HCT116 (cell line): ENCODE measurements at regions not wholly inside any gene's neighbourhood (a gene's known extent, or its start where the extent isn't known, plus 50 kb on each side); places are given as distances from the start of the nearest gene placed in this dataset.

ENCODE experiments used
- ATAC-seq: fragments of 200-7000 bp; cut with Tn5 transposase; 2 replicates; pipeline ENCODE4 v1.9.1; 2020; ENCODE audit warnings: mild to moderate bottlenecking, moderate library complexity
- BruUV-seq: library from RNA; stranded (reverse); fragments of 400-500 nt; replicated peaks from 2 replicates; lab custom pipeline; 2021; lab: Mats Ljungman, UMichigan
- CTCF ChIA-PET: fragments of 300-600 bp; sonication (Branson Sonifier 250); formaldehyde crosslinking; loops from one replicate; lab custom pipeline; 2021; ENCODE audit warnings: antibody characterized with exemption; lab: Charles Lee
- POLR2A ChIA-PET: fragments of 300-600, 350-600 bp; sonication (Branson Sonifier 250); formaldehyde crosslinking; loops from one replicate; lab custom pipeline; 2021; ENCODE audit warnings: antibody characterized with exemption; lab: Charles Lee
- RAD21 ChIA-PET, 2 experiments: fragments of 300-600 bp; sonication (Branson Sonifier 250); formaldehyde crosslinking; loops; one replicate each; lab custom pipeline; 2023; ENCODE audit warnings: low total read pairs in 2 of 2; ENCODE audit not compliant: uncharacterized antibody in 2 of 2, unreplicated experiment in 2 of 2, low non-redundant PET in 1 of 2; lab: Charles Lee
- DNase-seq: peaks from one replicate; pipeline ENCODE4 v3.0.0-alpha.2; 2010; ENCODE audit warnings: low read depth, low spot score
- H2AFZ ChIP-seq: fragments of 200-600 bp; shearing (Covaris generic), sonication (generic); 2 replicates; pipeline ENCODE4 v1.6.1; 2017; ENCODE audit warnings: low read depth, mixed run types, mixed read lengths, antibody characterized with exemption, low read length; ENCODE audit not compliant: poor library complexity, severe bottlenecking
- H3K27ac ChIP-seq: 2 replicates; pipeline ENCODE4 v1.5.1; 2012; ENCODE audit warnings: low read depth, low read length
- H3K27me3 ChIP-seq: fragments of 200-600 bp; sonication (generic); 2 replicates; pipeline ENCODE4 v1.6.1; 2016; ENCODE audit warnings: mixed run types, low read length, mixed read lengths; ENCODE audit not compliant: insufficient read depth
- H3K36me3 ChIP-seq, 2 experiments: fragments of 200-500 bp in 1 of 2; fragments of 200-600 bp in 1 of 2; sonication (Bioruptor generic) in 1 of 2; sonication (generic) in 1 of 2; 2 replicates each; pipeline versions ENCODE4 v1.5.1 to v1.6.1; 2014 to 2016; ENCODE audit warnings: low read length in 2 of 2, inconsistent platforms in 1 of 2, mixed read lengths in 1 of 2, mixed run types in 1 of 2; ENCODE audit not compliant: insufficient read depth in 2 of 2, control insufficient read depth in 1 of 2
- H3K4me1 ChIP-seq, 2 experiments: fragments of 200-600 bp in 1 of 2; sonication (generic) in 1 of 2; 2 replicates each; pipeline versions ENCODE4 v1.5.1 to v1.6.1; 2012 to 2017; ENCODE audit warnings: low read length in 2 of 2, inconsistent platforms in 1 of 2, mild to moderate bottlenecking in 1 of 2, mixed read lengths in 1 of 2, mixed run types in 1 of 2, moderate library complexity in 1 of 2; ENCODE audit not compliant: insufficient read depth in 2 of 2, control insufficient read depth in 1 of 2
- H3K4me2 ChIP-seq: fragments of 200-600 bp; sonication (generic); 2 replicates; pipeline ENCODE4 v1.6.1; 2017; ENCODE audit warnings: mixed run types, low read length, mixed read lengths
- H3K4me3 ChIP-seq, 2 experiments: fragments of 200-600 bp in 1 of 2; sonication (generic) in 1 of 2; replicated peaks in 1 of 2; 2 replicates each; pipeline ENCODE4 v1.5.1; 2011 to 2016; ENCODE audit warnings: low read length in 2 of 2, control low read depth in 1 of 2, low read depth in 1 of 2, mild to moderate bottlenecking in 1 of 2, mixed read lengths in 1 of 2, mixed run types in 1 of 2
- H3K79me2 ChIP-seq: fragments of 200-600 bp; sonication (generic); 2 replicates; pipeline ENCODE4 v1.6.1; 2017; ENCODE audit warnings: mild to moderate bottlenecking, mixed run types, low read length, moderate library complexity, mixed read lengths; ENCODE audit not compliant: insufficient read depth
- H3K9ac ChIP-seq: fragments of 200-600 bp; sonication (generic); 2 replicates; pipeline ENCODE4 v1.6.1; 2016; ENCODE audit warnings: low read length, mixed read lengths
- H3K9me2 ChIP-seq: fragments of 200-600 bp; sonication (generic), shearing (Covaris generic); 2 replicates; pipeline ENCODE4 v1.6.1; 2017; ENCODE audit warnings: mixed run types, mild to moderate bottlenecking, moderate library complexity; ENCODE audit not compliant: insufficient read depth
- H3K9me3 ChIP-seq, 2 experiments: fragments of 200-500 bp in 1 of 2; fragments of 200-600 bp in 1 of 2; sonication (Bioruptor generic) in 1 of 2; sonication (generic) in 1 of 2; 2 replicates each; pipeline ENCODE4 v1.6.1; 2014 to 2017; ENCODE audit warnings: low read length in 2 of 2, mixed read lengths in 2 of 2, inconsistent platforms in 1 of 2, low read depth in 1 of 2, mild to moderate bottlenecking in 1 of 2, mixed run types in 1 of 2, moderate library complexity in 1 of 2; ENCODE audit not compliant: control insufficient read depth in 1 of 2, insufficient read depth in 1 of 2
- H4K20me1 ChIP-seq: fragments of 200-600 bp; sonication (generic), shearing (Covaris generic); 2 replicates; pipeline ENCODE4 v1.6.1; 2017; ENCODE audit warnings: mixed run types, mild to moderate bottlenecking, moderate library complexity; ENCODE audit not compliant: insufficient read depth
- CBX3 ChIP-seq: IDR thresholded peaks from 2 replicates; pipeline ENCODE4 v1.6.1; 2012; ENCODE audit warnings: low read depth
- CTCF ChIP-seq, 3 experiments: fragments of 200-600 bp in 1 of 3; sonication (generic) in 1 of 3; IDR thresholded peaks in 2 of 3; conservative IDR thresholded peaks in 1 of 3; 2 replicates each; pipeline ENCODE4 v1.5.1; 2012 to 2017; ENCODE audit warnings: low read depth in 2 of 3, low read length in 2 of 3, antibody characterized with exemption in 1 of 3, borderline replicate concordance in 1 of 3, control low read depth in 1 of 3, mild to moderate bottlenecking in 1 of 3, mixed read lengths in 1 of 3, mixed run types in 1 of 3, moderate library complexity in 1 of 3; ENCODE audit not compliant: insufficient read depth in 1 of 3
- EGR1 ChIP-seq: IDR thresholded peaks from 2 replicates; pipeline ENCODE4 v1.6.1; 2012; ENCODE audit warnings: low read depth
- ELF1 ChIP-seq: IDR thresholded peaks from 2 replicates; pipeline ENCODE4 v1.6.1; 2012; ENCODE audit warnings: low read depth, borderline replicate concordance
- EZH2 ChIP-seq: fragments of 200-600 bp; sonication (generic); IDR thresholded peaks from 2 replicates; pipeline ENCODE4 v1.6.1; 2017; ENCODE audit warnings: antibody characterized with exemption, mixed run types
- FOSL1 ChIP-seq: IDR thresholded peaks from 2 replicates; pipeline ENCODE4 v1.6.1; 2012; ENCODE audit warnings: low read depth
- JUND ChIP-seq: IDR thresholded peaks from 2 replicates; pipeline ENCODE4 v1.6.1; 2012
- POLR2A ChIP-seq: IDR thresholded peaks from 2 replicates; pipeline ENCODE4 v1.7.0; 2011; ENCODE audit warnings: borderline replicate concordance; ENCODE audit not compliant: insufficient read depth, insufficient read length; ENCODE audit errors: extremely low read depth
- POLR2AphosphoS5 ChIP-seq: IDR thresholded peaks from 2 replicates; pipeline ENCODE4 v1.6.1; 2011; ENCODE audit warnings: mild to moderate bottlenecking, low read depth, low read length, moderate library complexity
- RAD21 ChIP-seq: IDR thresholded peaks from 2 replicates; pipeline ENCODE4 v1.6.1; 2012; ENCODE audit warnings: low read depth, mild to moderate bottlenecking
- REST ChIP-seq: IDR thresholded peaks from 2 replicates; pipeline ENCODE4 v1.6.1; 2012; ENCODE audit warnings: low read depth
- SIN3A ChIP-seq: IDR thresholded peaks from 2 replicates; pipeline ENCODE4 v1.6.1; 2012; ENCODE audit warnings: low read depth
- SP1 ChIP-seq: IDR thresholded peaks from 2 replicates; pipeline ENCODE4 v1.6.1; 2012; ENCODE audit warnings: low read depth
- SRF ChIP-seq: IDR thresholded peaks from 2 replicates; pipeline ENCODE4 v1.6.1; 2012; ENCODE audit warnings: low read depth
- YY1 ChIP-seq: IDR thresholded peaks from 2 replicates; pipeline ENCODE4 v1.6.1; 2011; ENCODE audit warnings: low read length, low read depth, moderate library complexity, mild to moderate bottlenecking; ENCODE audit not compliant: insufficient replicate concordance; ENCODE audit errors: extremely low read depth
- ZFX ChIP-seq: fragments of 450-650 bp; IDR thresholded peaks from 2 replicates; pipeline ENCODE4 v1.6.1; 2017
- intact Hi-C: fragments of 100-400 bp; cut with micrococcal nuclease; formaldehyde crosslinking; loops from 2 replicates; pipeline ENCODE4 v1.10.0; 2022
- TF ChIP-seq, protein P1 (sequence below): IDR thresholded peaks from 2 replicates; pipeline ENCODE4 v1.6.1; 2012

GRCh38 chr16:86886651-86887050, 308.3 kb downstream of the FOXL1 start:
- DNase-seq: no peak
- H3K4me3 ChIP-seq: no peak overlapping the region
- no peak for ATAC-seq
- POLR2A ChIA-PET: no interaction called here
- H4K20me1 ChIP-seq: no peaks in the 10 kb centered on the region
- no peak overlapping the region for H3K4me2 ChIP-seq
- CTCF ChIA-PET: no interaction called here
- no peaks in the 10 kb centered on the region for H3K79me2 ChIP-seq
- H2AFZ ChIP-seq: no peak overlapping the region
- H3K27me3 ChIP-seq: peaks cover 48% of the 10 kb centered on the region
- H3K36me3 ChIP-seq: no peaks in the 10 kb centered on the region
- H3K4me1 ChIP-seq: no peaks in the 10 kb centered on the region
- H3K27ac ChIP-seq: no peak overlapping the region
- RAD21 ChIA-PET: no interaction called here
- H3K9ac ChIP-seq: no peak overlapping the region
- intact Hi-C loops: no loop called here
- H3K9me3 ChIP-seq: no peaks in the 10 kb centered on the region
- no peak for TF ChIP-seq SP1
- no peak for TF ChIP-seq EGR1
- no peak for TF ChIP-seq FOSL1
- TF ChIP-seq CTCF (IDR thresholded peaks at IDR 0.05 in 2 of 3, conservative IDR thresholded peaks at IDR 0.05 in 1 of 3; ENCODE audit: borderline replicate concordance in 1 of 3, insufficient read depth in 1 of 3, low read depth in 2 of 3, low read length in 2 of 3): no peak
- TF ChIP-seq POLR2A: no peak
- TF ChIP-seq EZH2: no peak
- TF ChIP-seq ZFX: no peak
- TF ChIP-seq JUND: no peak
- no peak for TF ChIP-seq YY1
- no peak for TF ChIP-seq SIN3A
- TF ChIP-seq POLR2AphosphoS5: no peak
- no peak for TF ChIP-seq CBX3
- no peak for TF ChIP-seq RAD21
- TF ChIP-seq SRF: no peak
- no peak for TF ChIP-seq REST
- TF ChIP-seq ELF1: no peak
- TF ChIP-seq, protein P1, sequence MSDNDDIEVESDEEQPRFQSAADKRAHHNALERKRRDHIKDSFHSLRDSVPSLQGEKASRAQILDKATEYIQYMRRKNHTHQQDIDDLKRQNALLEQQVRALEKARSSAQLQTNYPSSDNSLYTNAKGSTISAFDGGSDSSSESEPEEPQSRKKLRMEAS: no peak
- H3K9me2 ChIP-seq: no peaks in the 10 kb centered on the region
- BruUV-seq: no TSS peak
